GM12891 (cell line): ENCODE measurements at regions not wholly inside any gene's neighbourhood (a gene's known extent, or its start where the extent isn't known, plus 50 kb on each side); places are given as distances from the start of the nearest gene placed in this dataset.
"Not testable (repeated sequence)": the region's sequence is repeated elsewhere in the genome, so short reads cannot be mapped to it uniquely, and the experiment has no call there.

Experiments used
- DNase-seq: peaks from one replicate; pipeline ENCODE4 v3.0.0; 2011; ENCODE audit warnings: low spot score; ENCODE audit not compliant: insufficient read length
- FAIRE-seq: peaks from 2 replicates; lab custom pipeline; 2011; peaks lifted over from hg19 to GRCh38; lab: Jason Lieb, UNC
- PAX5 ChIP-seq: IDR thresholded peaks from 2 replicates; pipeline ENCODE4 v1.6.1; 2011; ENCODE audit warnings: low read length, moderate library complexity, mild to moderate bottlenecking; ENCODE audit not compliant: insufficient read depth, severe bottlenecking
- POLR2A ChIP-seq: IDR thresholded peaks from 2 replicates; pipeline ENCODE4 v1.6.1; 2011; ENCODE audit warnings: low read depth, low read length, control low read depth
- POLR2AphosphoS5 ChIP-seq: IDR thresholded peaks from 2 replicates; pipeline ENCODE4 v1.6.1; 2011; ENCODE audit warnings: low read depth, low read length, control low read depth
- POU2F2 ChIP-seq: IDR thresholded peaks from 2 replicates; pipeline ENCODE4 v1.6.1; 2011; ENCODE audit warnings: low read depth, mild to moderate bottlenecking, control low read depth, low read length, moderate library complexity
- SPI1 ChIP-seq: IDR thresholded peaks from 2 replicates; pipeline ENCODE4 v1.6.1; 2011; ENCODE audit warnings: low read depth, low read length, control low read depth
- TAF1 ChIP-seq: IDR thresholded peaks from 2 replicates; pipeline ENCODE4 v1.6.1; 2011; ENCODE audit warnings: low read depth, low read length, control low read depth

DNA sequence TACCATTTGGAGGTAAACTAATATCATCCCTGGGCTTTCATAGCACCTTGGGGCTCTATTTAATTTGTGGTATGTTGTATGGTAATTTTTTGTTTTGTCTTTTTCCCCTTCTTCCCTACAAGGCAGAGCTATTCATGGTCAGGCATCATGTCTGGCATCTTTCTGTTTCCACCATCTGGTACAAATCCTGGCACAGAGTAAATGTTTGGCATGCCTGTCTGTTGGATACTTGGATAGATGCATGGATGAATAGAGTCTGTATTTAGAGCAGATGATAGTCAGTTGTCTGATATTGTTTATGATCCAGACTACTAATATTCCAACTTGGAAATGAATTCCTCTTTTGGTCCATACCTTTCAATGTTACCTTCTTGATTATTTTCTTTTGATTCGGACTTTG, 139.8 kb downstream of the NEDD1 start:
- no peak for FAIRE-seq
- TF ChIP-seq PAX5 = no peak
- no peak for TF ChIP-seq SPI1
- no peak for TF ChIP-seq POLR2AphosphoS5
- TF ChIP-seq TAF1 = no peak
- TF ChIP-seq POLR2A = no peak
- TF ChIP-seq POU2F2 = no peak
- DNase-seq = no peak

GRCh38 chr12:97047361-97047760, 140.3 kb downstream of the NEDD1 start:
- no peak for FAIRE-seq
- no peak for DNase-seq
- no peak for TF ChIP-seq PAX5
- TF ChIP-seq SPI1 = no peak
- no peak for TF ChIP-seq POLR2A
- TF ChIP-seq POLR2AphosphoS5 = no peak
- TF ChIP-seq POU2F2 = no peak
- TF ChIP-seq TAF1 = no peak

DNA sequence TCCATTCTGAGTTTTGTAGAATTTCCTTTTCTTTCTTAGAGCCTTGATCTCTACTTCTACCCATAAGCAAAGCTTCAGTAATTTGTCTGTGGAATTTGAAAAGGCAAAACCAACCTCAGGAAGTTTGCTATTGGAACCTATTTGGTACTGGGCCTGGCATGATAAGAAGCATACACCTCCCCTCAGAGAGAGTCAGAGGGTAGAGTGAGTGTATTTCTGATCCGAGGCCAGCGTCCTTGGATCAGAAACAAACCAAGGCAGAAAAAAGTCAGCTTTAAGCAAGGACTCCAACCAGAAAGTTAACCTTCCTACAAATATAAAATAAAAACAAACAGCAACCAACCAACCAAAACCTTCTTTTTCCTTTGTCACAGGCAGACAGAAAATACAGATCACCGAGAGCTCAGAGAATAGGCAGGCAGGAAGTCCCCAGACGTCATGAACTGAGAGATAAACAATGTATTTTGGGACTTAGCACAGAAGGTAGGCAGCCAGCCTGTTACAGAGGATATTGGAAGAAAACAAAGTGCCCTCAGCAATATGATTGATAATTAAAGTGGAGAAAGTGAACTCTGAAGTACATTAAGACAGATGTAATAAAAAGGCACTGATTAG, 141.5 kb downstream of the NEDD1 start:
- TF ChIP-seq POU2F2 (no peak), POLR2A (no peak), POLR2AphosphoS5 (no peak), PAX5 (no peak), SPI1 (no peak), TAF1 (no peak)
- DNase-seq = no peak

DNA sequence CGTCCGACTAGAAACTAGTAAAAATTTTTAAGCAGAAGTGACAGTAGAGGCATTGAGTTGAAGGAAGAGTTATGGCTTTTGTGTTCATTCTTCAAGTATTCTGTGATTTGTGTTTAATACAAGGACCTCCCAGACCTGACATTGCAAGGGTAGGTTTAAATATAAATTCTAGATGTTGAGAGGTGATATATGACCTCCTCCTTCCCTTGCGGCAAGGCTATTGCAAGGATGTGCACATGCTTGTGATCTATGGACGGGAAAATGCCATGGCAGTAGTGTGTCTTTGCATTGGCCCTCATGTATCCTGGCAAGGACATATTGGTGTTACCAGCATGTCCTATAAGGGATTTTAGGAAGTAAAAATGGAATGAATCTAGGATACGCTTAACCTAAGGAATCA, 143.5 kb downstream of the NEDD1 start:
- DNase-seq (no peak), FAIRE-seq (no peak)
- TF ChIP-seq POU2F2 (no peak), POLR2A (no peak), POLR2AphosphoS5 (no peak), TAF1 (no peak), PAX5 (no peak), SPI1 (no peak)

More for the DNA sequence above, 141.5 kb downstream of the NEDD1 start:
- no peak for FAIRE-seq

DNA sequence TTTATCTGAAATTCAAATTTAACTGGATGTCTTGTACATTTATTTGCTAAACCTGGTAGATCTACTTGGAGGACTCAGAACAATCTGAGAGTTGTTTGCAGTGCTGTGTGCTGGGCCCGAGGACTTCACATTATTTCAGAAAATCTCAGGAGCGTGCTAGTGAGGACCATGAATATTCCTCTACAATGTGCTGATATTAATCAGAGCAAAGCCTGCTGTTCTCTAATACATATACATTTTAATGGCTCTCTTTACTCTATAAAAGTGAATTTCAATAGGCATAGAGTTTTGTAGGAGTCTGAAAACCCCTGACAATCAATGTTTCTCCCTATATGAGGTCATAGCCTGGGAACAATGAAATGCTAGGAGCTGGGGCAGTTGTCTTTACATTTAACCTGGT, 144.3 kb downstream of the NEDD1 start:
- TF ChIP-seq TAF1 (no peak), SPI1 (no peak)
- no peak for DNase-seq
- FAIRE-seq = no peak

GRCh38 chr12:97061171-97061570, 154.1 kb downstream of the NEDD1 start:
- DNase-seq = no peak
- FAIRE-seq = no peak
- TF ChIP-seq PAX5 (no peak), POU2F2 (no peak), POLR2A (no peak), POLR2AphosphoS5 (no peak), TAF1 (no peak), SPI1 (no peak)

DNA sequence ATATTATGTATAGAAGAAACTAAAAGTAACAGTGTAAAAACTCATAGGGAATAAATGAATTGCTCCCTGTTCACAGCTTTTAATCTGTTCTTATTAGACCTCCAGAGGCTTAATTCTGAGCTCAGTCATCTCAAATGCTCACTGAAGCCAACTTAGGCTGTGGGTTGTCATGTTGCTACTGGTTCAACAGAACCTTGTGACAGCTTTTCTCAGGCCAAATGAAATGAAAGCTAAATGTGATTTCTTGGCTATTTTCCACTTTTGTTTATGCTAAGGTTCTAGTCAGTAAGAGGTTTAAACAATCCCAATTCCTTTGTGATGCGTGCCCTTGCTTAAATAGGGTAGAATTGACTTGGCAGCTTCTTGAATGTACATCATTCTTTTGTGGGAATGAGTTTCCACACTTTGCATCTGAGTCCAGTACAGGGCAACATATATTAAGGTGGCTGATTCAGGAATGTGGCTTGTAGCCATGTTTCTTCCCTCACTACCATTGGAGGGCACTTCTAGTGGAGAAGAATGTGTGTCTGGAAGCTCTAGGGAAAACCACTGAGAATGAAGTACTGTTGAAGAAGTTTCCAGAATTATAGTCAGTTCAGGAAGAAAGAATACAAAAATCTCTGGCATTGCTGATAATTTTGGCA, 156.4 kb downstream of the NEDD1 start:
- TF ChIP-seq POLR2AphosphoS5 = no peak
- TF ChIP-seq POU2F2 = no peak
- no peak for TF ChIP-seq TAF1
- no peak for TF ChIP-seq POLR2A
- TF ChIP-seq SPI1 = no peak
- no peak for TF ChIP-seq PAX5
- FAIRE-seq = no peak
- DNase-seq = no peak

DNA sequence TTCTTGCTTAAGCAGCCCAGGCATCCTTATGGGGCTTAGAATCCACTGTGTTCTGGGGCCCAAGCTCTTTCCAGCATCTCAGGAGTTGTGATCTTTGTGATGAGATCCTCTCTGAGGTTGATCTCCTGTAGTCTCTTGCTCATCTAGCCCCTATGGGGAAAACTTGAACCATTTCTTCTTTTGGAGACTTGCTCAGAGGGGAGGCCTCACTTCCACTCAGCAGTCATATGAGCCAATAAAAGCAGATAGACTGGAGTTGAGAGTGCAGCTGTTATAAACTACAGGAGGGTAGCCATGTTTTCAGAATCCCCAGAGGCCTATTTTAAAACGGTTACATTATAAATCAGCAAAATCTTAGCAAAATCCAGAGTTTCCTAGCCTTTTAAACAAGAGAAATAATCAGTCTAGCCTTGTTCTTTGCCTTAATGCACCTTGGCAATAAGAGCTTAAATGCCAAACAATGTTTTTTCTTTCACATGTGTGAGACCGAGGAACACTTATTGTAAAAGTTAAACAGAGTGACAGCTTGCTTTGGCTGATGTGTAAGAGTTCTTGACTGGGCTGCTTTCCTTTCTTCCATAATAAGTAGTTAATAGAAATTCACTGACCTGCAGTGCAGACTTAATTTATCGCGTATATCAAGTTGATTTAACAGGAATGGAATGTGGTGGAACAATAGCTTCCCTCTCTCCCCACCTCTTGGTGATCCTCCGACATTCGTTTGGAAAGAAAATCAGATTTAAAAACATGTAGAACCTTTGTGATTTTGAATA, 168.3 kb downstream of the NEDD1 start:
- TF ChIP-seq POU2F2 (no peak), POLR2AphosphoS5 (no peak), POLR2A (no peak), PAX5 (no peak), SPI1 (no peak), TAF1 (no peak)
- no peak for FAIRE-seq
- DNase-seq = no peak

DNA sequence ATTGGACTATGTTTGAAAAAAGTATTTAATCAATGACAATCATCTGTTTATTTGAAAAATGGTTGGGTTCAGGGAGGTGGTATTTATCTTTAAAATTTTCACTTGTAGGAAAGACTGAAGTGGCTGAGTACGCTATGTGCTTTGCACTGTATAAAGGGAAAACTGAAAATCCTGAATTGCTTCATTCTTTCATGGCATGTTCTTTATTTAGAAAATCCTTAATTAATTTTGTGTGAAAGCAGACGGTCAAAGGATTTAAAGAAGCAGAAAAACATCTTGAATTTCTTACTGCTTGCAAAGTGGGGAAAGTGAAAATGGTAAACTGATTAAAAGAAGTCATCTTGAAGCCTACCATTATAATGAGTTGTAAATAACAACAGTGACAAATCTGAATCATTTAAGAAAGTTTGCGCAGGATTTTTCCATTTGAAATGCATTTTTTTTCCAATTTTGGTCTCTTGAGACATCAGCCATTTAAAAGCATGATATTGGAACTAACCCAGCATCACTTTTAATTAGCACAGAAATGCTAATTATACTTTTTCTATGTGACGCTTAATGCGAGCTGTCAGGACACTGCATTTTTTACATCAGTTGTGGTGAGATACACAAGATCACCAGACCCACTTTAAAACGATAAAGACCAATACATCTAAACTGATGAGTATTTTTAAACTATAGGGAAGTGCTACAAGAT, 169.0 kb downstream of the NEDD1 start:
- FAIRE-seq (no peak), DNase-seq (no peak)
- TF ChIP-seq SPI1 = no peak
- TF ChIP-seq POU2F2 = no peak
- no peak for TF ChIP-seq POLR2A
- no peak for TF ChIP-seq TAF1
- TF ChIP-seq POLR2AphosphoS5 = no peak
- TF ChIP-seq PAX5 = no peak

GRCh38 chr12:97076912-97077311, 169.9 kb downstream of the NEDD1 start:
- DNase-seq, FAIRE-seq: not testable (repeated sequence)
